ENCODE measurements at regions not wholly inside any gene's neighbourhood (a gene's known extent, or its start where the extent isn't known, plus 50 kb on each side); places are given as distances from the start of the nearest gene placed in this dataset.

DNA sequence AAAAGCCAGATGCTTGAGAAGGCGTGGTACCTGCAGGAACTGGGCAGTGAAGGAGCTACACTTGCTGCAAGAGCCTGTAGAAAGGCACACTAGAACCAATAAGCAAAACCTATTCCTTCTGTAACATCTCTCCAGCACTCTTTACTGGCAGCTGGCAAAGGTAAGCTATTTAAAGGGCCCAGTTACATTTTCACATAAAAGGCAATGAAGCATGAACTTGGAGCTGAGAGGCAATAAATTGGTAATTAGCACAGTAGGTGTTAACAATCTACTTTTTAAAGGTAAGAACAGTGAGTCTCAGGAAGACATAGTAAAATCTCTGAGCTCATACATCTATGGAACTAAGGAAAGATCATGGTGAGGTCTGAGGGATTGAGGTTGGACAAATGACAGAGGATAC, 167.1 kb upstream of the OLFM3 start:
- no peaks in the 10 kb centered on the region for H3K23me2 ChIP-seq (ENCODE audit: insufficient read length, low read depth, low read length, poor library complexity, severe bottlenecking)
- H2AK5ac ChIP-seq (ENCODE audit: insufficient read length, low read length), result no peak overlapping the region
- no peak overlapping the region for H3K14ac ChIP-seq (ENCODE audit: insufficient read depth, low read length)
- no peaks in the 10 kb centered on the region for H3K79me1 ChIP-seq (ENCODE audit: insufficient read depth, low read depth, low read length, poor library complexity, severe bottlenecking)
- no peak for TF ChIP-seq CTCF (conservative IDR thresholded peaks at IDR 0.05)
- H2BK15ac ChIP-seq (ENCODE audit: low read depth, low read length), result no peak overlapping the region
- Mint-ChIP-seq H3K27ac (0 out of 7 replicates have a peak overlapping the region, but pooled peaks of 1 of the 3 experiments have one; percentile 48), H3K36me3 (ENCODE audit: insufficient read depth in 1 of 3, low read depth in 3 of 3) (no peaks in the 10 kb centered on the region), H3K4me3 (no peak overlapping the region), H3K27me3 (ENCODE audit: low read depth) (no peaks in the 10 kb centered on the region), H3K9me3 (no peaks in the 10 kb centered on the region; a peak in 1 of 5 replicates), H3K4me1 (peaks cover 9 to 11% of the 10 kb centered on the region in 2 experiments)
- H3K79me2 ChIP-seq (ENCODE audit: insufficient read depth, low read length), result no peaks in the 10 kb centered on the region
- no peak overlapping the region for H3K18ac ChIP-seq (ENCODE audit: insufficient read length, low read depth, low read length)
- H3K4ac ChIP-seq (ENCODE audit: low read depth, low read length), result no peak overlapping the region
- no peaks in the 10 kb centered on the region for H3K27me3 ChIP-seq (ENCODE audit: insufficient read depth, low read length)
- no peak overlapping the region for H3K9ac ChIP-seq (ENCODE audit: extremely low read depth, insufficient read length, low read length)
- no peak overlapping the region for H4K8ac ChIP-seq (replicated peaks; ENCODE audit: insufficient read length, low read depth, low read length)
- DNase-seq, result no peak
- no peak overlapping the region for H2AFZ ChIP-seq (ENCODE audit: low read length)
- WGBS (ENCODE audit: extremely low coverage, insufficient read length, low lambda C conversion rate), result no CpG with 5 or more reads among the region's 1 CpG
- H3K23ac ChIP-seq (ENCODE audit: insufficient read length, low read depth, low read length), result no peak overlapping the region
- H4K20me1 ChIP-seq (ENCODE audit: control insufficient read depth, insufficient read depth, insufficient read length), result no peaks in the 10 kb centered on the region
- H2BK12ac ChIP-seq (ENCODE audit: insufficient read length, low read depth, low read length), result no peak overlapping the region
- H3K56ac ChIP-seq (ENCODE audit: insufficient read length, low read depth, low read length), result no peak overlapping the region
- H2BK120ac ChIP-seq (ENCODE audit: low read depth, low read length, poor library complexity, severe bottlenecking), result no peak overlapping the region
- H3K4me2 ChIP-seq (ENCODE audit: insufficient read depth, insufficient read length, low read length), result no peak overlapping the region
- no peaks in the 10 kb centered on the region; the same call in 1 of the 2 replicates for H3K4me1 ChIP-seq (ENCODE audit: insufficient read depth, low read length)
- no peaks in the 10 kb centered on the region for H3K9me3 ChIP-seq (ENCODE audit: control insufficient read depth, low read depth, low read length)
- H2BK5ac ChIP-seq (ENCODE audit: insufficient read length, low read length), result no peak overlapping the region
- H3T11ph ChIP-seq (ENCODE audit: low read length), result no peak overlapping the region
- no peak overlapping the region for H2BK20ac ChIP-seq (ENCODE audit: low read depth, low read length, poor library complexity, severe bottlenecking)
- no peak overlapping the region for H4K91ac ChIP-seq (ENCODE audit: insufficient read length, low read depth, low read length)
- H3K27ac ChIP-seq (ENCODE audit: insufficient read length, low read depth, low read length), result no peak overlapping the region
- H4K5ac ChIP-seq (ENCODE audit: insufficient read length, low read depth, low read length), result no peak overlapping the region
